Keratinocyte (primary cell): ENCODE measurements at regions not wholly inside any gene's neighbourhood (a gene's known extent, or its start where the extent isn't known, plus 50 kb on each side); places are given as distances from the start of the nearest gene placed in this dataset.
"Not testable (repeated sequence)": the region's sequence is repeated elsewhere in the genome, so short reads cannot be mapped to it uniquely, and the experiment has no call there.

Experiments used
- DNase-seq: peaks from one replicate; pipeline ENCODE4 v3.0.0-alpha.2; 2011; ENCODE audit warnings: low read depth, missing footprints, low spot score
- FAIRE-seq: peaks from 2 replicates; lab custom pipeline; 2011; peaks lifted over from hg19 to GRCh38; lab: Jason Lieb, UNC
- H2AFZ ChIP-seq: 2 replicates; pipeline ENCODE4 v1.6.0; 2012; ENCODE audit warnings: low read length, control low read depth, inconsistent platforms; ENCODE audit not compliant: control insufficient read depth
- H3K27ac ChIP-seq: 2 replicates; pipeline ENCODE4 v1.5.1; 2011; ENCODE audit warnings: low read length; ENCODE audit not compliant: control insufficient read depth, insufficient read depth
- H3K27me3 ChIP-seq: 3 replicates; pipeline ENCODE4 v1.6.0; 2011; ENCODE audit warnings: low read length; ENCODE audit not compliant: control insufficient read depth, insufficient read depth; ENCODE audit errors: extremely low read depth
- H3K36me3 ChIP-seq, 2 experiments: 2 replicates in 1 of 2; 3 replicates in 1 of 2; pipeline ENCODE4 v1.5.1; 2011; ENCODE audit warnings: low read length in 2 of 2, mild to moderate bottlenecking in 1 of 2; ENCODE audit not compliant: control insufficient read depth in 2 of 2, insufficient read depth in 2 of 2; ENCODE audit errors: extremely low read depth in 1 of 2
- H3K4me1 ChIP-seq: 3 replicates; pipeline ENCODE4 v1.5.1; 2011; ENCODE audit warnings: low read length; ENCODE audit not compliant: control insufficient read depth, insufficient read depth; ENCODE audit errors: extremely low read depth
- H3K4me2 ChIP-seq: 3 replicates; pipeline ENCODE4 v1.6.0; 2011; ENCODE audit warnings: low read depth, low read length; ENCODE audit not compliant: control insufficient read depth, insufficient read depth; ENCODE audit errors: extremely low read depth
- H3K4me3 ChIP-seq, 3 experiments: fragments of 200-600 bp in 1 of 3; sonication (generic) in 1 of 3; 2 replicates in 2 of 3; 3 replicates in 1 of 3; pipeline ENCODE4 v1.5.1; 2011 to 2016; ENCODE audit warnings: low read length in 3 of 3, mild to moderate bottlenecking in 3 of 3, control low read depth in 2 of 3, inconsistent platforms in 1 of 3, low read depth in 1 of 3, mixed read lengths in 1 of 3, mixed run types in 1 of 3, moderate library complexity in 1 of 3; ENCODE audit not compliant: control insufficient read depth in 2 of 3, insufficient read depth in 2 of 3; ENCODE audit errors: extremely low read depth in 1 of 3
- H3K79me2 ChIP-seq: 2 replicates; pipeline ENCODE4 v1.6.0; 2012; ENCODE audit warnings: low read length; ENCODE audit not compliant: control insufficient read depth, insufficient read depth
- H3K9ac ChIP-seq: 3 replicates; pipeline ENCODE4 v1.6.0; 2011; ENCODE audit warnings: low read length; ENCODE audit not compliant: control insufficient read depth, insufficient read depth; ENCODE audit errors: extremely low read depth
- H3K9me1 ChIP-seq: 3 replicates; pipeline ENCODE4 v1.6.0; 2011; ENCODE audit warnings: low read length; ENCODE audit not compliant: control insufficient read depth, insufficient read depth; ENCODE audit errors: extremely low read depth
- H3K9me3 ChIP-seq: 2 replicates; pipeline ENCODE4 v1.5.1; 2012; ENCODE audit warnings: low read depth, low read length; ENCODE audit not compliant: control insufficient read depth
- H4K20me1 ChIP-seq: 3 replicates; pipeline ENCODE4 v1.6.0; 2011; ENCODE audit warnings: low read length; ENCODE audit not compliant: control insufficient read depth, insufficient read depth; ENCODE audit errors: extremely low read depth
- dilution Hi-C: fragments of 300-500 bp; cut with MboI; formaldehyde crosslinking; loops from one replicate; pipeline ENCODE4 v1.7.0; 2020; ENCODE audit warnings: low sequenced_read_pairs; ENCODE audit not compliant: extremely low pct_ligation_motif_present

- H3K4me3 ChIP-seq, H3K36me3 ChIP-seq, H2AFZ ChIP-seq, H3K9me1 ChIP-seq, dilution Hi-C loops, DNase-seq, H3K4me2 ChIP-seq, H3K9ac ChIP-seq, FAIRE-seq, H3K27me3 ChIP-seq, H3K4me1 ChIP-seq, H3K9me3 ChIP-seq, H3K79me2 ChIP-seq, H3K27ac ChIP-seq, H4K20me1 ChIP-seq: not testable (repeated sequence)
Observed at GRCh38 chr15:22561716-22562115, 103.0 kb downstream of the GOLGA6L22 start.

GRCh38 chr15:22566510-22566909 is 107.8 kb downstream of the GOLGA6L22 start:
- DNase-seq, H3K27ac ChIP-seq, H2AFZ ChIP-seq, H3K36me3 ChIP-seq, H3K9ac ChIP-seq, dilution Hi-C loops, H3K9me3 ChIP-seq, H3K4me3 ChIP-seq, FAIRE-seq, H3K9me1 ChIP-seq, H3K27me3 ChIP-seq, H4K20me1 ChIP-seq, H3K4me2 ChIP-seq, H3K4me1 ChIP-seq, H3K79me2 ChIP-seq: not testable (repeated sequence)

DNA sequence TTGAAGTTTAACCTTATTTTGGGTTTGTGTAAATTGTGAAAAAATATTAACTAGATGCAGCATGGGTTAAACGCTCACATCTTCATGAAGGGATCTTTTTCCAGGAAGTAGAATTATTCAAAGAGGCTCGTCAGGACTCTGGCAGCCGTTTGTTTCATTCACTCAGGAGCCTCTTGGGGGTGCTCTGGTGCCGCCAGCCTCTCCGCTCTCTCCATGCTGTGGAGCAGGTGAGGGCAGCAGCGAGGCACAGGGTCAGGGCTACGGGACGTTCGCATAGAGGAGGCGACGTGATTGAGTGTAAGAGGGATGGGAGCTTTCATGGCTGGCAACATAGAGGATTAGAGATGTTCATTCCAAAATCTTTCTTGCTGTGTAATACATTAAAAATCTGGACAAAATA is 110.8 kb downstream of the GOLGA6L22 start:
- H3K36me3 ChIP-seq, DNase-seq, FAIRE-seq, H3K4me1 ChIP-seq, H2AFZ ChIP-seq, dilution Hi-C loops, H3K9me1 ChIP-seq, H3K79me2 ChIP-seq, H3K27me3 ChIP-seq, H4K20me1 ChIP-seq, H3K4me3 ChIP-seq, H3K9ac ChIP-seq, H3K9me3 ChIP-seq, H3K27ac ChIP-seq, H3K4me2 ChIP-seq: not testable (repeated sequence)

DNA sequence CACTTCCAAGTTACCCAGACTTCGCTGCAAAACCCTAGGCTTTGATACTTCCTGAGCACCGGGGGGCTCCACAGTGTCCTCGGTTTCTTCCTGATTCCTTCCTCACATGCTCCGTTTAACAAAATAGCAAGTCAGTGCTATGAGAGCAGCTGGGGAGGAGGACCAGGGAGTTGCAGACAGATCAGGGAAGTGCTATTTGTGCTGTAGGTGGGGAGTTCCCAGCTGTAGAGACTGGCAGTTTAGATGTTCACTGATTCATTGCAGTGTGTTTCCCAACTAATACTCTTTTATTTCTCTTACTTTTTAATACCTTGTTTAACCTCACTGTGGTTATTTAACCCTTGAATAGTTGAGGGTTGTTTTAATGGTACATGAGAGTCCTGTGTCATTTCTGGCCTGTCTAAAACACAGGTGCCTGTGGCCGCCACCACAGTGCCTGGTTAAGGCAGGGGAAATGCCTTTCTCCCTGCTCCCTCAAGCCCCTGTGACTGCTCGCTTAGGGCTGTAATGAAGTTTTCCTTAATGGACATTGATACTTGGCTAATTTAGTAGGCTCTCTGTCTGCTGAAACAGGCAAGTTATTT is 113.5 kb downstream of the GOLGA6L22 start:
- H3K4me1 ChIP-seq, H4K20me1 ChIP-seq, H3K79me2 ChIP-seq, H3K9me3 ChIP-seq, H2AFZ ChIP-seq, H3K9ac ChIP-seq, H3K27ac ChIP-seq, dilution Hi-C loops, H3K4me3 ChIP-seq, H3K36me3 ChIP-seq, H3K27me3 ChIP-seq, DNase-seq, H3K4me2 ChIP-seq, H3K9me1 ChIP-seq, FAIRE-seq: not testable (repeated sequence)

GRCh38 chr15:22572792-22573191 is 114.1 kb downstream of the GOLGA6L22 start:
- H3K4me1 ChIP-seq, FAIRE-seq, H3K27ac ChIP-seq, H3K9me3 ChIP-seq, H3K27me3 ChIP-seq, H2AFZ ChIP-seq, dilution Hi-C loops, H3K36me3 ChIP-seq, H4K20me1 ChIP-seq, H3K4me2 ChIP-seq, H3K79me2 ChIP-seq, H3K4me3 ChIP-seq, DNase-seq, H3K9ac ChIP-seq, H3K9me1 ChIP-seq: not testable (repeated sequence)
